Progenitor cell of endocrine pancreas (in vitro differentiated cells): ENCODE measurements at regions not wholly inside any gene's neighbourhood (a gene's known extent, or its start where the extent isn't known, plus 50 kb on each side); places are given as distances from the start of the nearest gene placed in this dataset.

Experiments used
- DNase-seq: peaks from one replicate; pipeline ENCODE4 v3.0.0; 2021; ENCODE audit warnings: low spot score; ENCODE audit not compliant: unreplicated experiment
- H3K27ac Mint-ChIP-seq: 2 replicates; pipeline ENCODE4 v1.8.0; 2021; ENCODE audit warnings: mild to moderate bottlenecking, moderate library complexity, mixed read lengths
- H3K27me3 Mint-ChIP-seq: 2 replicates; pipeline ENCODE4 v1.8.0; 2021; ENCODE audit warnings: mixed read lengths
- H3K36me3 Mint-ChIP-seq: 2 replicates; pipeline ENCODE4 v1.8.0; 2022; ENCODE audit warnings: mixed read lengths; ENCODE audit not compliant: insufficient read depth
- H3K4me1 Mint-ChIP-seq: 2 replicates; pipeline ENCODE4 v1.8.0; 2021; ENCODE audit warnings: low read depth, mixed read lengths
- H3K4me3 Mint-ChIP-seq: 2 replicates; pipeline ENCODE4 v1.8.0; 2021; ENCODE audit warnings: low read depth, mild to moderate bottlenecking, moderate library complexity, mixed read lengths
- H3K9me3 Mint-ChIP-seq: 2 replicates; pipeline ENCODE4 v1.8.0; 2021; ENCODE audit warnings: low read depth, mixed read lengths
- TF ChIP-seq, protein P1 (sequence below): fragments of 200-600 bp; sonication (generic); IDR thresholded peaks from one replicate; pipeline ENCODE4 v1.5.0; 2021; ENCODE audit warnings: antibody characterized with exemption, mild to moderate bottlenecking; ENCODE audit not compliant: unreplicated experiment

DNA sequence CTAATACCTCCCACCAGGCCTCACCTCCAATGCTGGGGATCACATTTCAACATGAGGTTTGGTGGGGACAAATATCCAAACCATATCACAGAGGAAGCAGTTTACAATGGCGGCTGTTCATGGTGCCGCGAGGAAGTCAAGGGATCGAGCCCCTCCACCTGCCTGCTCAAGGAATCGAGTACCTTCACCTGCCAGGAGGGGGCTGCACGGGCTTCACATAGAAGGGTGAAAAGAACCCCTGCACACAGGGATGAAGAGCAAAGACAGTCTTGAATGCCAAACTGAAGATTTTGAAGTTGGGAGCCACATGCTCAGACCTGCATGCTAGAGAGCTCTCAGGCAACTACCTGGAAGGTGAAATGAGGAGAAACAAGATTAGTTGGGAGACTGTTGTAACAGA, 110.3 kb downstream of the KCNF1 start:
- peaks cover 19% of the 10 kb centered on the region for H3K27me3 Mint-ChIP-seq
- TF ChIP-seq, protein P1, sequence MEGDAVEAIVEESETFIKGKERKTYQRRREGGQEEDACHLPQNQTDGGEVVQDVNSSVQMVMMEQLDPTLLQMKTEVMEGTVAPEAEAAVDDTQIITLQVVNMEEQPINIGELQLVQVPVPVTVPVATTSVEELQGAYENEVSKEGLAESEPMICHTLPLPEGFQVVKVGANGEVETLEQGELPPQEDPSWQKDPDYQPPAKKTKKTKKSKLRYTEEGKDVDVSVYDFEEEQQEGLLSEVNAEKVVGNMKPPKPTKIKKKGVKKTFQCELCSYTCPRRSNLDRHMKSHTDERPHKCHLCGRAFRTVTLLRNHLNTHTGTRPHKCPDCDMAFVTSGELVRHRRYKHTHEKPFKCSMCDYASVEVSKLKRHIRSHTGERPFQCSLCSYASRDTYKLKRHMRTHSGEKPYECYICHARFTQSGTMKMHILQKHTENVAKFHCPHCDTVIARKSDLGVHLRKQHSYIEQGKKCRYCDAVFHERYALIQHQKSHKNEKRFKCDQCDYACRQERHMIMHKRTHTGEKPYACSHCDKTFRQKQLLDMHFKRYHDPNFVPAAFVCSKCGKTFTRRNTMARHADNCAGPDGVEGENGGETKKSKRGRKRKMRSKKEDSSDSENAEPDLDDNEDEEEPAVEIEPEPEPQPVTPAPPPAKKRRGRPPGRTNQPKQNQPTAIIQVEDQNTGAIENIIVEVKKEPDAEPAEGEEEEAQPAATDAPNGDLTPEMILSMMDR: no peak
- no peak overlapping the region for H3K4me3 Mint-ChIP-seq
- H3K9me3 Mint-ChIP-seq: no peaks in the 10 kb centered on the region
- DNase-seq: no peak
- no peaks in the 10 kb centered on the region for H3K36me3 Mint-ChIP-seq
- no peak overlapping the region for H3K27ac Mint-ChIP-seq
- H3K4me1 Mint-ChIP-seq: peaks cover 4% of the 10 kb centered on the region

DNA sequence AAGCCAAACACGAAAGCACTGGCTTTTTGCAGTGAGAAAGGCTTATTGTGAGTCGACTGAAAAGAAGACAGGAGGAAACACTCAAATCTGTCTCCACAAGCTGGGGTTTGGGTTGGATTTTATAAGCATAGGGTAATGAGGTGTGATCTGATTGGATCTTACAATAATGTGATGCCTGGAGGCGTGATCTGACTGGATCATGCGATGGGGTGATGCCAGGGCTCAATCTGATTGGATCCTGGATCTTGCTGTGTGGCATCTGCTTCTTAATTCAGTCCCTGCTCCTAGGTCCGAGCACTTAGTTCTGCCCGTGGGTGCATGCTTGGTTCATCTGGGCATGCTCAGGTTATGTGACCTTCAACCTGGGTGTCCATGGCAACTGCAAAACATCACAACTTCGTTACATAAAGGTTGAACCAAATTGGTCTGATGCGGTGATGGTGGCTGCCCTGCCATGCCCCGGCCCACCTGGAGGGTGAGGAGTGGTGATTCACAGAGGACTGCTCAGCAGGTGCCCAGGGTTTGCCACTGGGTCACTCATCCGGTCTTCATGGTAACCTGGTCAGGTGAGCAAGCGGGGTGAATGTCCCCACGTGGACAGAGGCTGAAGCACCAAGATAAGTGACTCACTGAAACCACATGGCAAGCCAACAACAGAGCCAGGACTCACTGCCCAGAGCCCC, 111.0 kb downstream of the KCNF1 start:
- Mint-ChIP-seq H3K9me3 (no peaks in the 10 kb centered on the region), H3K36me3 (no peaks in the 10 kb centered on the region), H3K4me3 (no peak overlapping the region), H3K27me3 (peaks cover 18% of the 10 kb centered on the region), H3K4me1 (peaks cover 4% of the 10 kb centered on the region), H3K27ac (no peak overlapping the region)
- TF ChIP-seq, protein P1: no peak
- DNase-seq: no peak

DNA sequence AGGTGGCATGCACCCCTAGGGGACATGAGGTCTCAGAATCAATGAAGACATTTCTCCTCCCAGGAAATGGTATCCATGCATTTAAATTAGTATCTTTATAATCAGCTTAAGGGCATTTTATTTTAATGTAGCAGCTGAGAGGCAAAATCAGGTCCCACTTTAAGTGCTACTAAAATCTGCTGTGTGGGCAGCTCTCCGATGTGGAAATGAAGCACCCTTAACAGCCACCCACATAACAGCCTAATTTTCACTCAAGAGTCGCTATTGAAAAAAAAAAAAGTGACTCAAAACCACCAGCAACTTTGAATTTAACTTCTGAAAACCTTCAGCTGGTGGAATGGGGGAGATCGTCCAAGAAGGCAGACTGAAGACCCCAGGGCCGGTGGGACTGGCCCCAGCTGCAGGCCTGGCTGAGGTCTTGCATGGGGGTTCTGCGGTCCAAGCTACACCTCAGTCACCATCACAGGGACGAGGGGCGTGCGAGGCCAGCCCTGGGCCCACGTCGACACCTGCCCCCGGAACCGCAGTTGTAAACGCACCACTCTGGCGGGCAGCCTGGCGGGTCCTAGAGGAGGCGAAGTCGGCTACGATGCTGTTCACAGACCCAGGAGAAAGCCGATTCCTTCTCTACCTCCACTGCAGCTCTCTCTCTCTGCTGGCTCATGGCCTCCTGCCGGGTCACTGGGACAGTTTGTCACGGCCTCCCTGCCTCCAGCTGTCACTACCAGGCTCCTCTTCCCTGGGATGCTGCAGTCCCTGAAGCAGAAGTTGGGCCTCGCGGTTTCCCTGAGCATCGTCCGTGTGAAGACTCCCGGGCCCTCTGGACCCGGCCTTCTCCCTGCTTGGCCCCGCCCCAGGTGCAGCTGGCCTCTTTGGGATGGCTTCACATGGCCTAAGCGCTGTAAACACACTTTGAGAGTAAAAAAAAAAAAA, 111.9 kb downstream of the KCNF1 start:
- peaks cover 6% of the 10 kb centered on the region for H3K4me1 Mint-ChIP-seq
- H3K4me3 Mint-ChIP-seq: no peak overlapping the region
- no peak overlapping the region for H3K27ac Mint-ChIP-seq
- H3K27me3 Mint-ChIP-seq: peaks cover 12% of the 10 kb centered on the region
- TF ChIP-seq, protein P1: no peak
- DNase-seq: no peak
- H3K36me3 Mint-ChIP-seq: no peaks in the 10 kb centered on the region
- no peaks in the 10 kb centered on the region for H3K9me3 Mint-ChIP-seq

DNA sequence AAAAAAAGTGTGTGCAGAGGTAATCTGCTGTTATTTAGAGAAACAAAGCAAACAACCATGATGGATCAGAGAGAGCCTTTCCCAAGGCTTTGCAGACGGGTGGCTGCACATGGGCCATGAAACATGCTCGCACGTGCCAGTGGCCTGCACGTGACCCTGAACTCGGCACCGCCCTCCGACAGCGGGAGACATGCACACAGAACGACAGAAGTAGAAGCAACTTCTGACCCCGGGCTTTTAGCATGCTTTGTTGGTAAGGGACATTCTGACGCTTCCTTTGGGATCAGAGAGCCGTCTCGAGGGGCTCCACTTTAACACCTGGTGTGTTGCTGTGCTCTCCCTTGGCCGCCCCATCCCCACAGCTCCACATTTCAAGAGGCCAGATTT, 112.5 kb downstream of the KCNF1 start:
- Mint-ChIP-seq H3K27ac (no peak overlapping the region), H3K27me3 (peaks cover 11% of the 10 kb centered on the region), H3K36me3 (no peaks in the 10 kb centered on the region), H3K4me1 (peaks cover 6% of the 10 kb centered on the region), H3K4me3 (no peak overlapping the region), H3K9me3 (no peaks in the 10 kb centered on the region)
- TF ChIP-seq, protein P1: no peak
- no peak for DNase-seq

GRCh38 chr2:11024687-11025086, 113.0 kb downstream of the KCNF1 start:
- no peak overlapping the region for H3K27ac Mint-ChIP-seq

More at GRCh38 chr2:11024687-11025086, 113.0 kb downstream of the KCNF1 start:
- TF ChIP-seq, protein P1: no peak
- no peaks in the 10 kb centered on the region for H3K9me3 Mint-ChIP-seq
- H3K27me3 Mint-ChIP-seq: peaks cover 11% of the 10 kb centered on the region
- no peak for DNase-seq
- no peak overlapping the region for H3K4me3 Mint-ChIP-seq
- H3K4me1 Mint-ChIP-seq: peaks cover 6% of the 10 kb centered on the region
- no peaks in the 10 kb centered on the region for H3K36me3 Mint-ChIP-seq
